Retinal pigment epithelial cell (primary cell): ENCODE measurements at regions not wholly inside any gene's neighbourhood (a gene's known extent, or its start where the extent isn't known, plus 50 kb on each side); places are given as distances from the start of the nearest gene placed in this dataset.

ENCODE experiments used
- DNase-seq: peaks from one replicate; pipeline ENCODE4 v3.0.0-alpha.2; 2010; ENCODE audit warnings: low read depth
- H3K4me3 ChIP-seq: 2 replicates; pipeline ENCODE4 v1.5.1; 2011; ENCODE audit warnings: mild to moderate bottlenecking, low read length, control low read depth, moderate library complexity
- CTCF ChIP-seq: conservative IDR thresholded peaks from 2 replicates; pipeline ENCODE4 v1.5.1; 2011; ENCODE audit warnings: low read depth, low read length, control low read depth, inconsistent platforms

- no peak for DNase-seq
- TF ChIP-seq CTCF: no peak
Observed at GRCh38 chr4:123014038-123014437, 91.6 kb upstream of the NUDT6 start.

GRCh38 chr4:123017078-123017477 is 94.7 kb upstream of the NUDT6 start:
- TF ChIP-seq CTCF: no peak
- H3K4me3 ChIP-seq: no peak overlapping the region
- no peak for DNase-seq

More at GRCh38 chr4:123014038-123014437, 91.6 kb upstream of the NUDT6 start:
- H3K4me3 ChIP-seq: no peak overlapping the region

DNA sequence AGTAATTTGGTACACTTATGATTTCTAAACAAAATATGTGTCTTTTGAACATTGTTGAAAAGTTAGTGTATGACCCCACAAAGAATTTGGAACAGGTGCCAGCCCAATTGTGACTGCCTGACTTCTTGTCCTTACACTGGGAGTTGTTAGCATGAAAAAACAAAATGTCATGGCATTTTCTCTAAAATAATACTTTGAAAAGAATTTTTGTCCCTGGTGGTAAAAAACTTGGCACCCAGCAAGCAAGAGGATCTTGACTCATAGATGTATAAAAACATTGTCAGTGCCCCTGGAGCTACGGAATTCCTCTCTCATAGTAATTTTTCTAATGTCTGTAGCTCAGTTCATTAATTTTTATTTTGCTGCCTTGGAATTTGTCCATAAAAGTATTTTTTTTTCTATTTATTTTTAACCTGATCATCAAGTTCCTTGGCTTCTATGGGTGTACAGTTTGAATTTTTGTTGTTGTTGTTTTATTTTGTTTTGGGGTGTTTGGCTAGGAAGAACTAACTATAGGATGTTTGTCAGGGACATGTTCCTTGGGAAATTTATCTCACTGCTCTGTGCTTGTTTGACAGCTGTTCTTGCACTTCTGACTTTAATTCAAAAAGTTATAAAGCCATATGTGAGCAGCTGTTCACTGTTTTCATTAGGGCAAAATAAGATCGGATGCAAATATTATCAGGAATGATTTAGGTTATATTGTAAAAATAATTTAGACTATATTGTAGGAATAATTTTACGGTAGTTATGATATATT is 95.4 kb upstream of the NUDT6 start:
- no peak for DNase-seq
- H3K4me3 ChIP-seq: no peak overlapping the region
- no peak for TF ChIP-seq CTCF

DNA sequence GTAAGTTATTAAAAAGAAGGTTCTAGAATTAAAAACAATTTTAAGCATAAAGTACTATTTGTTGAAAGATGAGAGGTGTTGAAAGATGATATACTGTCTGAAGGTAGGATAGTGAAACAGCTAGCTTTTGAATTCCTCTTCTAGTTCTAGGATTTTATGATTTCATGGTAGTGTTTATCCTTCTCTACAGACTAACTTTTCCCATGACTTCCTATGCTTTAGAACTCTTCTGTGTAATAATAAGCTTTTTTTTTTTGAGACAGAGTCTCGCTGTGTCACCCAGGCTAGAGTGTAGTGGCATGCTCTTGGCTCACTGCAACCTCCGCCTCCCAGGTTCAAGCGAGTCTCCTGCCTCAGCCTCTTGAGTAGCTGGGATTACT is 96.0 kb upstream of the NUDT6 start:
- no peak for DNase-seq
- no peak overlapping the region for H3K4me3 ChIP-seq
- no peak for TF ChIP-seq CTCF

- TF ChIP-seq CTCF: no peak
- H3K4me3 ChIP-seq: no peak overlapping the region
Observed at GRCh38 chr4:123020285-123020684, 97.9 kb upstream of the NUDT6 start.

GRCh38 chr4:123023647-123024046 is 101.2 kb upstream of the NUDT6 start:
- no peak for DNase-seq
- no peak overlapping the region for H3K4me3 ChIP-seq
- no peak for TF ChIP-seq CTCF

More at GRCh38 chr4:123020285-123020684, 97.9 kb upstream of the NUDT6 start:
- no peak for DNase-seq

GRCh38 chr4:123024710-123025109 is 102.3 kb upstream of the NUDT6 start:
- DNase-seq: no peak
- no peak overlapping the region for H3K4me3 ChIP-seq
- TF ChIP-seq CTCF: no peak
